Medulla oblongata (tissue), 1 donor: ENCODE measurements at regions not wholly inside any gene's neighbourhood (a gene's known extent, or its start where the extent isn't known, plus 50 kb on each side); places are given as distances from the start of the nearest gene placed in this dataset.

ENCODE experiments used
- DNase-seq: peaks from one replicate; pipeline ENCODE4 v3.0.0-alpha.2; 2015; ENCODE audit errors: extremely low spot score

GRCh38 chr6:122116119-122116834 lies 283.2 kb upstream of the HSF2 start:
- DNase-seq: no peak

- no peak for DNase-seq
Observed at GRCh38 chr6:122116835-122117627, 282.4 kb upstream of the HSF2 start.

- DNase-seq: no peak
Observed at GRCh38 chr6:122118945-122119506, 280.4 kb upstream of the HSF2 start.

- DNase-seq: no peak
Observed at GRCh38 chr6:122122202-122122601, 277.2 kb upstream of the HSF2 start.

- DNase-seq: no peak
Observed at GRCh38 chr6:122122686-122123085, 276.8 kb upstream of the HSF2 start.

- no peak for DNase-seq
Observed at GRCh38 chr6:122124908-122125307, 274.5 kb upstream of the HSF2 start.

- DNase-seq: no peak
Observed at GRCh38 chr6:122126894-122127293, 272.6 kb upstream of the HSF2 start.

GRCh38 chr6:122128445-122128844 lies 271.0 kb upstream of the HSF2 start:
- no peak for DNase-seq

GRCh38 chr6:122129313-122130025 lies 270.0 kb upstream of the HSF2 start:
- DNase-seq: no peak

- DNase-seq: peak; percentile 18
Observed at GRCh38 chr6:122130026-122130348, 269.5 kb upstream of the HSF2 start.

- no peak for DNase-seq
Observed at GRCh38 chr6:122130518-122130917, 268.9 kb upstream of the HSF2 start.

GRCh38 chr6:122136386-122136785 lies 263.1 kb upstream of the HSF2 start:
- DNase-seq: no peak

GRCh38 chr6:122140031-122140430 lies 259.4 kb upstream of the HSF2 start:
- no peak for DNase-seq

- DNase-seq: no peak
Observed at GRCh38 chr6:122141246-122141645, 258.2 kb upstream of the HSF2 start.

GRCh38 chr6:122143813-122144601 lies 255.4 kb upstream of the HSF2 start:
- peak; percentile 76 for DNase-seq

GRCh38 chr6:122145246-122145645 lies 254.2 kb upstream of the HSF2 start:
- no peak for DNase-seq

- no peak for DNase-seq
Observed at GRCh38 chr6:122145741-122146240, 253.7 kb upstream of the HSF2 start.

- no peak for DNase-seq
Observed at GRCh38 chr6:122147291-122147690, 252.2 kb upstream of the HSF2 start.

- no peak for DNase-seq
Observed at GRCh38 chr6:122151066-122151465, 248.4 kb upstream of the HSF2 start.

GRCh38 chr6:122151763-122152162 lies 247.7 kb upstream of the HSF2 start:
- no peak for DNase-seq

GRCh38 chr6:122153557-122153956 lies 245.9 kb upstream of the HSF2 start:
- DNase-seq: peak; percentile 26
